Upper lobe of right lung (tissue), 1 donor: ENCODE measurements at regions not wholly inside any gene's neighbourhood (a gene's known extent, or its start where the extent isn't known, plus 50 kb on each side); places are given as distances from the start of the nearest gene placed in this dataset.
"Not testable (repeated sequence)": the region's sequence is repeated elsewhere in the genome, so short reads cannot be mapped to it uniquely, and the experiment has no call there.

Source experiments
- ATAC-seq: fragments of 200-7000 bp; cut with Tn5 transposase; one replicate; pipeline ENCODE4 v1.9.1; 2020; ENCODE audit warnings: mild to moderate bottlenecking, moderate library complexity
- DNase-seq: peaks from one replicate; pipeline ENCODE4 v3.0.0-alpha.2; 2020
- H3K27ac ChIP-seq: fragments of 200-600 bp; one replicate; pipeline ENCODE4 v1.8.0; 2022
- H3K27me3 ChIP-seq: fragments of 200-600 bp; one replicate; pipeline ENCODE4 v1.8.0; 2022; ENCODE audit warnings: mild to moderate bottlenecking
- H3K36me3 ChIP-seq: fragments of 200-600 bp; one replicate; pipeline ENCODE4 v1.8.0; 2022
- H3K4me1 ChIP-seq: fragments of 200-600 bp; one replicate; pipeline ENCODE4 v1.8.0; 2022
- H3K4me3 ChIP-seq: fragments of 200-600 bp; one replicate; pipeline ENCODE4 v1.8.0; 2022; ENCODE audit warnings: mild to moderate bottlenecking
- H3K9me3 ChIP-seq: fragments of 200-600 bp; one replicate; pipeline ENCODE4 v1.8.0; 2022
- intact Hi-C: fragments of 100-400 bp; cut with DNase I; formaldehyde crosslinking; loops from one replicate; pipeline ENCODE4 v1.11.0; 2022
- TF ChIP-seq, protein P1 (sequence below): fragments of 200-600 bp; IDR thresholded peaks from one replicate; pipeline ENCODE4 v1.8.0; 2022; ENCODE audit warnings: antibody characterized with exemption
- donor health status: DM: no; HTN: yes; CAD: no; lungs with severe emphysema.

DNA sequence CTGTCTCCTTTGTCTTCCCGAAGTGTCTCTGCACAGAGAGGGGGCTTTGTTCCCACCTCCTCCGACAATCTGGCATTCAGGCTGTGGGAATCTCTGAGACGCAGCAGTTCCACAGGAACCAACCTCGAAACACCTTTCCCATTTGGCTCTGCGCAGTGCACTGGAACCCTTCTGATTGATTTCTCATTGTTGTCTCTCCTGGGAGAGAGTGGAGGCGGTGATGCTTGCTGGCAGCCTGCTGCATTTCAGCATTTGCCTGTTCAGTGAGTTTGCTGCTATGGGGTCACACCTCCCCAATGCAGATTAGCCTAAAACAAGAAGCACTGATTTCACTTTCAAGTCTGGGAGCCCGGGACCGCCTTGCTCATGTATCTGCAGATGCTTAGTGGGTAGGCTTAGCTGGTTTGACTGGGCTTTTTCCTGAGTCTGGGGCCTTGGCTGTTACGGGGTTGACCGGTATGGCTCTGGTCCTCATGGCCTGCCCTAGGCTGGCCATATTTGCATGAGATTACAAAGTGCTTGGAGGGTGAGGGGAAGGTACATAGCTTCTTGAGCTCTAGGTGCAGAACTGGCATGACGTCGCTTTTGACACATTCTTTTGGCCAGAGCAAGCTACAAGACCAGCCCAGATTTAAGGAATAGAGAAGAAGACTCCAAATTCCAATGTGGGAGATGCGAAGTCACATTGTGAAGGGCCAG lies 695.3 kb downstream of the PTPRU start:
- peaks cover 26% of the 10 kb centered on the region for H3K27me3 ChIP-seq
- no peaks in the 10 kb centered on the region for H3K4me1 ChIP-seq
- intact Hi-C loops, result no loop called here
- no peak overlapping the region for H3K4me3 ChIP-seq
- no peaks in the 10 kb centered on the region for H3K36me3 ChIP-seq
- DNase-seq (no peak), ATAC-seq (no peak)
- no peaks in the 10 kb centered on the region for H3K9me3 ChIP-seq
- TF ChIP-seq, protein P1, sequence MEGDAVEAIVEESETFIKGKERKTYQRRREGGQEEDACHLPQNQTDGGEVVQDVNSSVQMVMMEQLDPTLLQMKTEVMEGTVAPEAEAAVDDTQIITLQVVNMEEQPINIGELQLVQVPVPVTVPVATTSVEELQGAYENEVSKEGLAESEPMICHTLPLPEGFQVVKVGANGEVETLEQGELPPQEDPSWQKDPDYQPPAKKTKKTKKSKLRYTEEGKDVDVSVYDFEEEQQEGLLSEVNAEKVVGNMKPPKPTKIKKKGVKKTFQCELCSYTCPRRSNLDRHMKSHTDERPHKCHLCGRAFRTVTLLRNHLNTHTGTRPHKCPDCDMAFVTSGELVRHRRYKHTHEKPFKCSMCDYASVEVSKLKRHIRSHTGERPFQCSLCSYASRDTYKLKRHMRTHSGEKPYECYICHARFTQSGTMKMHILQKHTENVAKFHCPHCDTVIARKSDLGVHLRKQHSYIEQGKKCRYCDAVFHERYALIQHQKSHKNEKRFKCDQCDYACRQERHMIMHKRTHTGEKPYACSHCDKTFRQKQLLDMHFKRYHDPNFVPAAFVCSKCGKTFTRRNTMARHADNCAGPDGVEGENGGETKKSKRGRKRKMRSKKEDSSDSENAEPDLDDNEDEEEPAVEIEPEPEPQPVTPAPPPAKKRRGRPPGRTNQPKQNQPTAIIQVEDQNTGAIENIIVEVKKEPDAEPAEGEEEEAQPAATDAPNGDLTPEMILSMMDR, result no peak
- no peak overlapping the region for H3K27ac ChIP-seq

DNA sequence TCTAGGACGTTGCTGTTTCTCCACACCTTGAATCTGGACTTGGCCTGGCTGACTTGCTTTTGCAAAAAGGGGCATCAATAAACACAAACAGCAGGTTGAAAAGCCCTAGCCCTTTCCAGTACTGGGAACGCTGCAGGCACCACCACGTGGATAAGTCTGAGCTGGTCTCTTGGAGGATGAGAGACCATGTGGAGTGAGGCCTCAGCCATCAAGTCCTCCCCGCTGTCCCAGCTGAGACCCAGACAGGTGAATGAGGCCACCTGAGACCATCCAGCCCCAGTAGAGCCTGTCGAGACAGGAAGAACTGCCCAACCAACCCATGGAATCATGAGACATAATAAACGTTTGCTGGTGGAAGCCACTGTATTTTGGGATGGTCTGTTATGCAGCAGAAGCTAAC lies 688.7 kb downstream of the PTPRU start:
- Histone ChIP-seq H3K27me3 (peaks cover 16% of the 10 kb centered on the region), H3K4me3 (no peak overlapping the region), H3K36me3 (no peaks in the 10 kb centered on the region), H3K9me3 (no peaks in the 10 kb centered on the region), H3K4me1 (no peaks in the 10 kb centered on the region), H3K27ac (no peak overlapping the region)
- intact Hi-C loops, result no loop called here
- DNase-seq (no peak), ATAC-seq (no peak)
- TF ChIP-seq, protein P1, result no peak

DNA sequence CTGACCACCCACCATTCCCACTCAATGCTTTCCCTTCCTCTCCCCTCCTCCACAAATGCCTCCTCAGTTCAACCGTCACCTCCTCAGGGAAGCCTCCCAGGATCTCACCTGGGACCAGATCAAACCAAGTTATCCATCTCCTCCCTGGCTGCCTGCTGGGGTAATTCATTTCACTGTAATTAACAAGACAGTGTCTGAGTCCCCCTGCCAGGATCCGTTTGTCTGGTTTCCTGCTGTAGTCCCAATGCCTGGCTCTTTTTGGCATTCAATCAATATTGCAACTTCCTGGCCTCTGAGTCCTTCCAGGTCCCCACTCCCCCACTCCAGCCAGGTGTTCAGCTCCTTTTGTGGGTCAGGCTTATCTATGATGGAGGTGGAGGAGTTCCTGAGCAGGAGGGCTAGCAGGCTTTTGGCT lies 687.7 kb downstream of the PTPRU start:
- no peaks in the 10 kb centered on the region for H3K4me1 ChIP-seq
- intact Hi-C loops, result no loop called here
- no peak overlapping the region for H3K27ac ChIP-seq

DNA sequence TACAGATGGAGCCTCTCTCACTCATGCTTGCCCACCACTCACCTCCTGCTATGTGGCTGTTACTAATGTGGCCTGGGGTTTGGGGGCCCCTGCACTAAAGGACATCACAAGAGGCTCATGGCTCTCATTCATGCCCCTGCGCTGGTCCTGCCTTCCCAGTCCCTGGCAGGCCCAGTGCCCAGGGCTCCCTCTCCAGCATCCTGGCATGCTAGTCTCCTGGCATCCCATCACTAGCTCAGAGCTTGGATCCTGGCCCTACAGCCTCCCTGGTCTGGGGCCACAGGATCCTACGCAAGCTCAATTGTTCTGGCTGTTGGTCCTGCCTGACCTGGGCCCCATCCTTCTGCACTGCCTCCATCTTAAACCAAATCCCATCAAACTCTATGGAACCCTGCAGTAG lies 685.4 kb downstream of the PTPRU start:
- no peaks in the 10 kb centered on the region for H3K9me3 ChIP-seq
- intact Hi-C loops, result no loop called here
- no peaks in the 10 kb centered on the region for H3K36me3 ChIP-seq
- TF ChIP-seq, protein P1, result no peak
- ATAC-seq, result no peak
- H3K4me1 ChIP-seq, result no peaks in the 10 kb centered on the region
- H3K27me3 ChIP-seq, result peaks cover 8% of the 10 kb centered on the region
- no peak overlapping the region for H3K27ac ChIP-seq
- no peak for DNase-seq
- H3K4me3 ChIP-seq, result no peak overlapping the region

More for the DNA sequence above, 687.7 kb downstream of the PTPRU start:
- DNase-seq (no peak), ATAC-seq (no peak)
- Histone ChIP-seq H3K27me3 (peaks cover 16% of the 10 kb centered on the region), H3K9me3 (no peaks in the 10 kb centered on the region), H3K4me3 (no peak overlapping the region), H3K36me3 (no peaks in the 10 kb centered on the region)
- TF ChIP-seq, protein P1, result no peak

DNA sequence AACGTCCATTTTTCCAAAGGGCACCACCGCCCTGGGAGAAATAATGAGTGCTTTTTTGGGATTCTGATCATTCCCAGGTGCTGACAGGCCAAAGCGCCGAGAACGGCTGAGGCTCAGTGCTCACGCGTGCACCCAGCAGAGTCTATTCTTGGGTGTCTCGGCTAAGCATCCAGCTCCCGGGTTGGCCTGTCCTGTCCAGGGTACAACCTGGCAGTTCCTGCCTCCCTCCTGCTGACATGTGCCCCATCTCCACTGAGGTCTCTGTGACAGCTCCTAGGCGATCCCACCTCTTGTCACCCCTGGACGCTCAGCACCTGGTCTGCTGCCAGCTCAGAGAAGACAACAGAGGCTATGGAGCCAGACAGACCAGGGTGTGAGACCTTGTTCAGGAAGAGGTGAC lies 684.5 kb downstream of the PTPRU start:
- intact Hi-C loops, result no loop called here
- Histone ChIP-seq H3K36me3 (no peaks in the 10 kb centered on the region), H3K27ac (no peak overlapping the region), H3K27me3 (peaks cover 4% of the 10 kb centered on the region), H3K9me3 (no peaks in the 10 kb centered on the region), H3K4me3 (no peak overlapping the region), H3K4me1 (no peaks in the 10 kb centered on the region)
- DNase-seq, result no peak
- TF ChIP-seq, protein P1, result no peak
- ATAC-seq, result no peak

DNA sequence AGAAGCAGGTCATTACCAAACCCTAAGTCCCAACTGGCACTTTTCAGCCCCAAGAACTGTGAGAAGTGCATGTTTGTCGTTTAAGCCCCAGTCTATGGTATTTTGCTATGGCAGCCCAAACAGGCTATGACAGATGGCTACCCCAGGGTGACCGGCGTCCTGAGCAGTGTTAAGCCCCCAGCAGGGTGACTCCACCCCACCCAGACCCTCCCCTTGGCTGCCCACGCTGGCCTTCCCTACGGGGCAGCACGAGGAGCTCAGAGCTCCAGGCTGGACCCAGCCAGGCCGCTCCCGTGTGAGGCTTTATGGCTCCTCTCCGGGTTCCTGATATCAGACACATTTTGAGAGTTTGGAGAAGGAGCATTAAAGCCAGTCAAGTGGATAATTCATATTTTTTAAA lies 684.0 kb downstream of the PTPRU start:
- DNase-seq, result no peak
- Histone ChIP-seq H3K9me3 (no peaks in the 10 kb centered on the region), H3K27ac (no peak overlapping the region), H3K27me3 (no peaks in the 10 kb centered on the region), H3K36me3 (no peaks in the 10 kb centered on the region), H3K4me3 (no peak overlapping the region), H3K4me1 (no peaks in the 10 kb centered on the region)
- no peak for ATAC-seq
- intact Hi-C loops, result no loop called here
- TF ChIP-seq, protein P1, result no peak

DNA sequence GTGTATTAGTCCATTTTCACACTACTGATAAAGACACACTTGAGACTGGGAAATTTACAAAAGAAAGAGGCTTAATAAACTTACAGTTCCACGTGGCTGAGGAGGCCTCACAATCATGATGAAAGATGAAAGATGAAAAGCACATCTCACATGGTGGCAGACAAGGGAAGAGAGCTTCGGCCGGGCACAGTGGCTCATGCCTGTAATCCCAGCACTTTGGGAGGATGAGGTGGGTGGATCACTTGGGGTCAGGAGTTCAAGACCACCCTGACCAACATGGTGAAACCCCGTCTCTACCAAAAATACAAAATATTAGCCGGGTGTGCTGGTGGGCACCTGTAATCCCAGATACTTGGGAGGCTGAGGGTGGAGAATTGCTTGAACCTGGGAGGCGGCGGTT lies 682.7 kb downstream of the PTPRU start:
- H3K27ac ChIP-seq, H3K4me3 ChIP-seq, H3K36me3 ChIP-seq, H3K9me3 ChIP-seq, DNase-seq, H3K4me1 ChIP-seq, ATAC-seq, H3K27me3 ChIP-seq, intact Hi-C loops: not testable (repeated sequence)
